ENCODE measurements at regions not wholly inside any gene's neighbourhood (a gene's known extent, or its start where the extent isn't known, plus 50 kb on each side); places are given as distances from the start of the nearest gene placed in this dataset.
"Not testable (repeated sequence)": the region's sequence is repeated elsewhere in the genome, so short reads cannot be mapped to it uniquely, and the experiment has no call there.

DNA sequence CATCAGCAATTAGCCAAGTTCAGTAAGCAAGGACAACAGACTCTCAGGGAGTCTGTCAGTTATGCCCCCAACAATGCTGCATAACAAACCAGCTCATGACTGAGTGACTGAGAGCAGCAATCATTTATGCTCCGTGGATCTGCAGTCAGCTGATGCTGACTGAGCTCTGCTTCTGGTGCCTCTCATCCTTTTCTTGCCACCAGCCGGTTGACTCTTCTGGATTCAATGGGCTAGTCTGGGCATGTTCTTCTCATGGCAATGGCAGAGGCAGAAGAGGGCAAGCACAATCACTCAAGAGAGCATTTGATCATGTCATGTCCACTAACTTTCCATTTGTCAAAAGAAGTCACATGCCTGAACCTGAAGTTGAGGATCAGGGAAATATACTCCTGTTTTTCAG lies 157.0 kb upstream of the NTRK2 start:
- DNase-seq, result no peak

DNA sequence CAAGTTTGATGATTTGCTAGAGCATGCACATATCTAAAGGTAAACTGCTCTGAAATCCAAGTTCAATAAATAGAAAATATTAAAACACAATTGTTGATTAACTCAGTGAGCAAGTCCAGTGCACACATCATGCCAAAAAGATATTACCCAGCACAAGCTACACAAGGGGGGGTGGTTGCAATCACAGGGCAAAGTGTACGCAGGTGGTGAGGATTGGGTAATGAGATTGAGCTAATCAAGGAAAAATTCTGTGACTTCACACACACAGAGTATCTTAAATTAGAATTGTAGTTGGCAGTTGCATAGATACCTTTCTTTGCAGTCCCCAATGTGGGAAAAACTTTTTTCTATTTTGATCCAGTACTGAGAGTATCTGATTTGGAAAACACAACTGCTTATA lies 156.1 kb upstream of the NTRK2 start:
- DNase-seq, result no peak

DNA sequence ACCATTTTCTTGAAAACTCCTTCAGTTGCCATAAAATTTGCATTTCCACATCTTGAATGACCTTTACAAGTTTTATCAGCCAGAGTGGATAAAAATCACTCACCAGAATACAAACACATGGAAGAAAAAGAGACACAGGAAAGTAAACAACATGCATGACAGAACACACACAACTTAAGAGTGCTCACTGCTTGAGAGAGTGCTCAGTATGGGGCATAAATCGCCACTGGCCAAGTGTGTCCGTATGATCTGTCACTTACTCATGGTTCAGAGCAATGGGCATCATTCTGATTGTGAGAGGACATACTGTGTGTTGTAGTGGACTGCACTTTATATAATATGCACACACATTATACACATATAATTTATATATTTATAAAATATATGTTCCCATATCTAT lies 155.6 kb upstream of the NTRK2 start:
- no peak for DNase-seq

DNA sequence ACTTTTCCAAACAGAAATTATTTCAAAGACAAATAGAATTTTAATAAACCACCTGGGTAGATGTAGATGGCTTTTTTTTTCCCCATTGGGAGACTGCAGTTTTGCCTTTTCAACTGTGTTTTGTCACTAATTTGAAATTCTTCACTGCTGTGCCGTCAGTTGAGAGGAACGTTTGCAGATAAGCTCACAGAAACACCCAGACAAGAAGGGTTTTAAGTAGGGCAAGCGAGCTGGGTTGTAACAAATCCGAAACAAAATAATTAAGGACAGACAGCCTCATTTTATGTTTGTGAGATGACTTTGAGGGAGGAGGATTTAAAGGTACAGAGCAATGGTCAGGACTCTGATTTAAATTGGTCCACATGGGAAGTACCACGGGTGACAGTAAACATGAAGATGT lies 155.1 kb upstream of the NTRK2 start:
- DNase-seq, result no peak

DNA sequence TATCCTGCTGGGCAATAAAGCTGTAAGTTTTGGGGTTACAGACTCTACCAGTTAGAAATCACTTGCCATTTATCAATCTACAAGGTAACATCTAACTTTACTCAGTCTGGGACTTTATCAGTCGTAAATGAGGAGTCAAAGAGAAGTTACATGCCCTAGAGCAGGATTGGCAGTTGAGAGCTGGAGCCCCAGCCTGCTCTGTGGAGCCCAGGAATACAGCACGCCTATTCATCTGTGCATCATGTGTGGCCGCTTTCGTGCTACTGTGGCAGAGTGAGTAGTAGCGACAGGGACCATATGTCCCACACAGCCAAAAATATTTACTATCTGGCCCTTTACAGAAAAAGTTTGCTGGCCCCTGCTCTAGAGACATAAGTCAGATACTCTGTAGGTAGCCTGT lies 152.5 kb upstream of the NTRK2 start:
- DNase-seq, result no peak

DNA sequence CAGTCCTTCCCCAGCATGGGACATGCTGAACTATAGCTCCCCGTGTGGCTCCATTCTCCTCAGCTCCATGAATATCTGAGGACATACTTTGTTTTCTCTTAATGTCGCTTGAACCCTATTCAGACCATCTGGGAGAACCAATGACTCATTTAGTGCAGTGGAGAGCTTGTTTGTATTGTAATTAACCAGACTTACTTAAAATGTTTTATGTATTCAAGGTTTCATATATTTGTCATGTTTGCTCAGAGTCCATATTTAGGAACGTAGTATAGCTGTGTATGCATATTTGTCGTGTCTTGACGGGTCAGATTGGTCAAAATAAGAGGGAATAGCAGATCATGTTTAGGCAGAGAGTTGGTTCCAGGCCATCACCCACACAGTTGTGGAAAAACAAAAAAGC lies 150.1 kb upstream of the NTRK2 start:
- peak; percentile 9 for DNase-seq

DNA sequence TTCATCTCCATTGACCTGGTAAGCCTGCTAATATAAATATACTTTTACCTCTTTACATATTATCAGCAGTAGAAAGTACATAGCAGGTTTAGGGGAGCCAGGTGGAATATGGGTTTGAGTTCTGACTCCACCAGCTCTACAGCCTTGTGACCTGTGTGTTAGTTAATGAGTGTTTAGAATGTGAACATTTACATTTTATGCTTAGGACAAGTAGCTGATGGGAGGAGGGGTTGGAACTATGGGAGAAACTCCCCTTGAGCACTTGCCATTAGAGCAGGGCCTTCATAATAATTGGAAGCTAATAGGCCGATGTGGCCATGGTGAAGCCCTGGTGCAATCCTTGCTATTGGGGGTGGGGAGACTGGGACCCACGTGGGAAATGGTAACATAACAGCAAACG lies 148.3 kb upstream of the NTRK2 start:
- no peak for DNase-seq

DNA sequence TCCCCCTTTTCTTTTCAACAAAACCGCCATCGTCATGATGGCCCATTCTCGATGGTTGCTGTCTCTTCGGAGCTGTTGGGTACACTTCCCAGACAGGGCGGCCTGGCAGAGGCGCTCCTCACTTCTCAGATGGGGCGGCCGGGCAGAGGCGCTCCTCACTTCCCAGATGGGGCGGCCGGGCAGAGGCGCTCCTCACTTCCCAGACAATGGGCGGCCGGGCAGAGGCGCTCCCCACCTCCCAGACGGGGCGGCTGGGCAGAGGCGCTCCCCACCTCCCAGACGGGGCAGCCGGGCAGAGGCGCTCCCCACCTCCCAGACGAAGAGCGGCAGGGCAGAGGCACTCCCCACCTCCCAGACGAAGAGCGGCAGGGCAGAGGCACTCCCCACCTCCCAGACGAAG lies 143.3 kb upstream of the NTRK2 start:
- not testable (repeated sequence) for DNase-seq

DNA sequence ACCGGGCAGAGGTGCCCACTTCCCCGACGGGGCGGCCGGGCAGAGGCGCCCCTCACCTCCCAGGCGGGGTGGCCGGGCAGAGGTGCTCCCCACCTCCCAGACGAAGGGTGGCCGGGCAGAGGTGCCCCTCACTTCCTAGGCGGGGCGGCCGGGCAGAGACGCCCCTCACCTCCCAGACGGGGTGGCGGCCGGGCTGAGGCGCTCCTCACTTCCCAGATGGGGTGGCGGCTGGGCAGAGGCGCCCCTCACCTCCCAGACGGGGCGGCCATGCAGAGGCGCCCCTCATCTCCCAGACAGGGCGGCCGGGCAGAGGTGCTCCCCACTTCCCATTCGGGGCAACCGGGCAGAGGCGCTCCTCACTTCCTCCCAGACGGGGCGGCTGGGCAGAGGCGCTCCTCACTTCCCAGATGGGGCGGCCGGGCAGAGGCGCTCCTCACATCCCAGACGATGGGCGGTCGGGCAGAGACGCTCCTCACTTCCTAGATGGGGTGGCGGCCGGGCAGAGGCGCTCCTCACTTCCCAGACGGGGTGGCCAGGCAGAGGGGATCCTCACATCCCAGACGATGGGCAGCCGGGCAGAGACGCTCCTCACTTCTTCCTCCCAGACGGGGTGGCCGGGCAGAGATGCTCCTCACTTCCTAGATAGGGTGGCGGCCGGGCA lies 142.3 kb upstream of the NTRK2 start:
- DNase-seq, result not testable (repeated sequence)

DNA sequence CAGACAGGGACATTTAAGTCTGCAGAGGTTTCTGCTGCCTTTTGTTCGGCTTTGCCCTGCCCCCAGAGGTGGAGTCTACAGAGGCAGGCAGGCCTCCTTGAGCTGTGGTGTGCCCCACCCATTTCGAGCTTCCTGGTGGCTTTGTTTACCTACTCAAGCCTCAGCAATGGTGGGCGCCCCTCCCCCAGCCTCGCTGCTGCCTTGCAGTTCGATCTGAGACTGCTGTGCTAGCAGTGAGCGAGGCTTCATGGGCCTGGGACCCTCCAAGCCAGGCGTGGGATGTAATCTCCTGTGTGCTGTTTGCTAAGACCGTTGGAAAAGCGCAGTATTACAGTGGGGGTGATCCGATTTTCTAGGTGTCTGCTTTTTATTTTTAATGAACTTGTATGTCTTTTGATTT lies 133.6 kb upstream of the NTRK2 start:
- DNase-seq, result not testable (repeated sequence)

DNA sequence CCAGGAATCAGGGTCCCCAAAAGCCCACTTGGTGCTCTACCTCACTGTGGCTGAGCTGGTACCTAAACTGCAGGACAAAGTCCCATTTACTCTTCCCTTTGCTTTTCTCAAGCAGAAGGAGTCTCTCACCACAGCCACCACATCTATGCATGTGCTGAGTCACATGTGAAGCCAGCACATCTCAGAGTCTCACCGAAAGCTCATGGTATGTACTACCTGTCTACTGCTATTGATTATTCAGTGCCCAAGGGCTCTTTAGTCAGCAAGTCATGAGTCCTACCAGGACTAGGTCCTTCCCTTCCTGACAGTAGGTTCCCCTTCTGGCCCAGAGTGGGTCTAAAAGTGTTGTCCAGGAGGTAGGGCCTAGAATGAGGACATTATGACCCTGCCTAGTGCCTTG lies 130.7 kb upstream of the NTRK2 start:
- DNase-seq, result no peak

DNA sequence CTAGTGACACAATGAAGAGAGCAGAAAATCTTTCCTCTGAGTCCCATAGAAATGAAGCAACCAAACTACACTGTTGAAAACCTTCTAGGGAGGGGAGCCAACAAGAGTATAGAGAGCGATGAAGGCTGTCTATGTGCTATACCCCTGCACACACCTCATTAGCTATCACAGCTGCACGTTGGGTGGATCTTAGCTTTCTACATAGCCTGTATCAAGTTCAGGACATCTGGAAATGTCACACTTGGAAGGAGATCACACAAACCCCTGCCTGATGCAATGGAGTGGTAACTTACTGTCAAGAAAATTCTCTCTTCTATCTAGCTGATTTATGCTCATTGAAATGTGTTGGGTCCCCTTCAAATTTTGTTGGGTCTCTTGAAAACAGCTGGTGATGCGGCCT lies 127.0 kb upstream of the NTRK2 start:
- no peak for DNase-seq

DNA sequence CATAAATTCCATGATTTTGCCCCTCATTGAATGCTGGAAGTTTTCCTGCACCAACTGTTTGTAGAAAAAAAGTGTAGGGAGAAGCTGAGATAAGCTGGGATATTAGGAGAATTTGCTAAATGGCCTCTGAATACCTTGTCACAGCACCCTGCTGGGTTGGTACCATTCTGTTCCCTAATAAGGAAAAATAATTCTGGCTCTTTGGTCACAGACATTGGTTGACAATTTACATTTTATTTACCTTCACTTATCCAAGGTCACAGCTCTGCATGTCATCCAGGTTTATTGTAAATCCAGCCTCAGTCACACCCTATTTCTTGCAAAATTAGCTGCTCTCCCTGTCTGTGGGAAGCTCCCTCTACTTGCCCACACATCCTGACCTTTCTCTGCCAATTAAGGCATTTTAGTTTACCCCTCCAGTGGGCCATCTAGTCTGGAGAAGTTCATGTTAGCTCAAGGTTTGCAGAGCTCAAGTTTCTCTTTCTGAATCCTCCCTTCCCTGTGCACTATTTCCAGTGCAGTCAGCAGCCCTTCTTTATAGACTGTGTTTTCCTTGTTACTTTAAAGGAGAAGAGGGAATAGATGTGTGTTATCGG lies 115.4 kb upstream of the NTRK2 start:
- no peak for DNase-seq

DNA sequence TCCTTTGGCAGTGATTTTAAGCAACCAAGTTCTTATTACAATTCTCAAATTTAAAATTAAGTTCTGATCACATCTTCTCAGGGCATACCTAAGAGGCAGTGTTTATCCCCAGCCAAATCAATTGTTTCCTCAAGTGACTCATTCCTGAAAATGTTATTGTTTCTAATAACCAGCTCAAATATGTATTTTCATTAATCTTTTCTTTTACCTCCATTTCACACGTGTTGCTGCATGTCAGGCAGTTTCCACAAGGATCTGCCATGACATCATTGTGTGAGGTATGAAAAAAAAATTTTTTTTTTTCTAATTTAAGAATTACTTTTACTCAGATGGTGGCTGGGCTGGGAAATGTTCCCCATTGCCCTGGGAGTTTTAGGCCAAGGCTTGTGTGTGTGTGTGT lies 113.0 kb upstream of the NTRK2 start:
- DNase-seq, result no peak

DNA sequence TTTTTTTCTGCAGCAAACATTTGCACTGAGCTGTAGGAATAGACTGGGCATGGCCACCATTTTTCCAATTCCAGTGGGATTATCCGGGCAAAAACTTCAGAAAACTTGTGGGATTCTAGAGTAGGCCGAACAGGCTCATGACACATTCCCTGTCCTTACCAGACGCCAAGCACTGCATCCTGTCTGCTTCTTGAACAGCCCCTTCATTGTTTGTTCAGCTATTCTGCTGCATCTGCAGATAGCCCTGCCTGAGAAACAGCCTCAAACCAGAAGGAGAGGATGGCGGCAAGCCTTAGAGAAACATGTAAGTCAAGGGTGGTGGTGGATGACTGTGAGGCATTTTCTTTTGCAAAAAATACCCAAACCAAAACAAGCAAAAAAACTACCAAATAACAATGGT lies 111.8 kb upstream of the NTRK2 start:
- DNase-seq, result no peak

DNA sequence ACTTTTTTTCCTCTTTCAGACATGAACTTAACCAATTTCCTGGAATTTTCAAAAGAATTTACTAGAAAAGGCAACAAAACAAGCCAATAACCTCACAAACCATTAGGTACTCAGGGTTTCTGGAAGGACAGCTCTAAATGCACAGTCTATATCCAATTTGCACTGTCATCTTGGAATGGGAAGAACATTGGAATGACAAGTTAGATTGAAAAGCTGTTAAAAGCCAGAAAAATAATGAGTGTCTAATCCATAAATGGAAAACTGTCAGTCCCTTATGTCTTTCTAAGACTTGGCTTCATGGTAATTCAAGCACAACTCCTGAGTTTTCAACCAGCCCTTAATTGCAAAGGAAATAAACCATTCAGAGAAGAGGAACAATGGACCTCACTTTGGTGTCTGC lies 105.8 kb upstream of the NTRK2 start:
- no peak for DNase-seq

DNA sequence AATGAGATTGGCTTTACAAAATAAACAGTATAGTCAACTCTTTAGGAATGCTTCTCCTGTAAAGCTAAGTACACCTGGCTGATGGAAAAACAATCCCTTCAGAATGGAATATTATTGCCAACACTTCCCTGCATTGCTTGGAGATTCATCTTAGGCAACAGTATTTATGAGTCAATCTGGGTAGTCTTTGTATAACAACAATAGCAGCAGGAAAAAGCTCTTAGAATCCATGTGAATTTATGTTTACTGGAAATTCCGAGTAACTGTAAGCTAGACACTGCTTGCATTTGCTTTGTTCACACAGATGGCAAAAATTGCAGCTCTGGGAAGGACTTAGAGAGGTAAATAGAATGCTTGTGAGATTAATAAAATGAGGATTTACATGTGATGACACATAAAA lies 101.7 kb upstream of the NTRK2 start:
- no peak for DNase-seq

DNA sequence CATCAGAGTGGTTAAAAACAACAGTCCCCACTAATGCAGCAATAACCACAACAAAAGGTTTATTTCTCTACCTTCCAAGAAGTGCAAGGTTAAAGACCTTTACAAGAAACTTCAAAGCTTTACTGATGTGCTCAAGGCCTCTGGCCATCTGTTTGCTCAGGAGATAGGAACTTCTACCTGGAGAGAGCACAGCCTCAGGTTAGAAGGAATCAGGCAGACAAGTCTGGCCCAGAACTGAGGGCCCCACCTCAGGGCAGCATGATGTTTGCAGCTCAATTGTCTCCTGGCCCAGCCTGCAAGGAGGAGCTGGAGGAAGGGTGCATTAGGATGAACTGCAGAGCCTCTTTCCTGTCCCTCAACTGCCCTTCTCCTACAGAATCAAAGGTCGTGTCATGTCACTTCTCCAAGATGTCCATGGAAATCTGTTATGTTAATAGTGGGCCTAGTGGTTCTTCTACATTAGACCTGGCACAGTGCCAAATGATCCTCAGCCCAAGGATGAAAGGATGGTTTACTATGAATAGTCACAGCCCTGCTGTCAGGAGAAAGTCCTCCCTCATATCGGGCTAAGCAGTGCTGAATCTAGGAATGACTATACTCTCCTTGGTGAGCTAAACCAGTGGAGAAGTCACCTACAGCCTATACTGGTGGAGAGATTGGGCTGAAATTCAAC lies 98.9 kb upstream of the NTRK2 start:
- DNase-seq, result no peak

DNA sequence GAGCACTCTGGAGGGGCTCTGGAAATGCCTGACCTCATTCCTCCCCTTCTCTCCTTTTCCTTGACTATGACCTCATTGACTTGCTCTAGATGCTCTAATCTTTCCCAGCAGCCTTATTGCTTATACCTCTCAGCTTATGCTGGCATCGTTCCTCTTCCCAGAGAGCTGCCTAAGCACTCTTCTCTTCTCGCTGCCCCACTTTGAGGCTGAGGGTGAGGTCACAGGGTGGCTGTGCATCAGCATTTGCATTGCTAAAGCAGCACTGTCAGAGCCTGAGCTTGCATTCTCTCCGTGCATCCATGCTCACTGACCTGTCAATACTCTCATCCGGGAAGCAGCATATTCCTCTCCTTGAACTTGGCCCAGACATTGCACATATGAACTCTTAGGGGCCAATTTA lies 96.4 kb upstream of the NTRK2 start:
- DNase-seq, result no peak

DNA sequence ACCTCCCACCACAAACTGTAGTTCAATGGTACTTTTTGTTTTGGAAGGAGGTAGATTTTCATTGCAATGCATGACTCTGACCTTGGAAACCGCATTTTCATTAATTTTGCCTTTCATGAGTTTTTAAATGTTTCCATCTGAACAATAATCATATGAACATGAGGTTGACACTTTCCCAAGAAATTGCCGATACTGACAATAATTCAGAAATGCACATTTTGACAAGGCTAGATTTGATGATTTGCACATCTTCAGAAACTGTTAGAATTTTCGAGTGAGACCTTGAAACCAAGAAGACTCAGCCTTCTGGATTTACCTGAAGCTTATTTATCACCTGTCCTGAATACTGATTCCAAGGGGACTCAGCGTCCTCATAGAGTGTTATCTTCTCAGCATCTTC lies 93.8 kb upstream of the NTRK2 start:
- no peak for DNase-seq

DNA sequence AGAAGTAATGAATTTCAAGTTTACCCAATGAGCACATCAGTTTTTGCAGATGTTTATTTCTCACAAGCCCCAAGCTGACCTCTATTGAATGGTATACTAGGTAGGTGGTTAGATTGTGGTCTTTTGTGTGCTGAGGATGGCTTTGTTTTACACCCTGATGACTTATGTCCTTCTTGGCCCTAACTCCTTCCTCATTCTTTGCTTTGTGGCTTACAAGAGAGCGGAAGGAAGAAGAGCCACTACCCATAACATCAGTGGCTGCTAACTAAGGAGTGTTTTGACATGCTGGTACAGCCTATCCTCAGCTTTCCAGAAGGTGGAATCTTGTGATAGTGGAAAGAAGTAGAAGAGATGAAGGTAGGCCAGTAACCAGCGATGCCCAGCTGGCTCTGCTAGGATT lies 85.7 kb upstream of the NTRK2 start:
- no peak for DNase-seq

DNA sequence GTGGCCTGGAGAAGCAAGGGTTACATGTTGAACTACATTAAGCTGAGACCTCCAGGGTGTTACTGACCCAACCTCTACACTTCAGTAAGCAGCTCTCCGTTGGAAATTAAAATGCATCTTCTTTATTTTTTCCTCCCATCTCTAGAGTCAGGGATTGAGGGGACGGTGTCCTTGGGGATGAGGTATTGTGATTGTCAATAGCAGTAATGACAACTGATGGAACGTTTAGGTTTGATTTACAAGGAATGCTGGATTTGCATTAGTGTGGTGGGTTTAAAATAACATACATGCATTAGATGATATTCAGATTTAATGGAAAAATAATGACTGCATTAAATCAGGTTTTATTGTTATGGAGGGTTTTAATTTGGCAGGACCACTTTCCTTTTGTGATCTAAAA lies 82.9 kb upstream of the NTRK2 start:
- DNase-seq, result no peak

DNA sequence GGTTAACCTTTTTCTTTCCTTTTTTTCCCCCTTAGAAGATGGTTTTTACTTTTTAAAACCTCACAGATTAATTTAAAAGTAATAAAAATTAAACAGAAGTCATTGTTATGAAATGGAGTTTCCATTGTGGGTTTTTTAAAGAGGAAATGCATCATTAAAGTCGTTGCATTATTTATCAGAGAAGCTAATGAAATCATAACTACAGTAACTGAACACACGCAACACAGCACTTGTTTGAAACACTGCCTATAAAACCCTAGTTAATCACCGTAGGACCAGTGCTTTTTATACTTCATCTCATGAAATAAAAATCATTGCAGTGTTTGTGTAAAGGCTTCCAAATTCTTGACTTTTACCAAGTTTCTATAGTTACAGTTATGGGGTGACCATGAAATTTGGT lies 82.4 kb upstream of the NTRK2 start:
- DNase-seq, result no peak

DNA sequence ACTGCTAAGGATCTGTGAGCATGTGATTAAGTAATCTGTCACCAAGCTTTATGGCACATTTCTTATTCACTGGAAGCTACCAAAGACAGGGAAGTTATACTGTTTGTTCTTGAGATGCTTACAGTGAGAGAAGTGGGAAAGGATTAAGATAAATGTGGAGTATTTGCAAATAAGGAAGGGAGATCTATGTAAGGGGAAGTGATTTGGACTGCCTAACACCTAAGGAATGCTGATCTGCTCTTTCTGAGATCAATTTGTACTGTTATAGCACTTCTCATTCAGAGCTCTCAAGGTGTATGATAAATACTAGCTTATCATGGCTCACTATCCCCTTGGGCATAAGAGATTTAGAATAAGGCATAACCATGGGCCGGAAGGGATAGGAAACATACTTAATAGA lies 80.0 kb upstream of the NTRK2 start:
- DNase-seq, result no peak

DNA sequence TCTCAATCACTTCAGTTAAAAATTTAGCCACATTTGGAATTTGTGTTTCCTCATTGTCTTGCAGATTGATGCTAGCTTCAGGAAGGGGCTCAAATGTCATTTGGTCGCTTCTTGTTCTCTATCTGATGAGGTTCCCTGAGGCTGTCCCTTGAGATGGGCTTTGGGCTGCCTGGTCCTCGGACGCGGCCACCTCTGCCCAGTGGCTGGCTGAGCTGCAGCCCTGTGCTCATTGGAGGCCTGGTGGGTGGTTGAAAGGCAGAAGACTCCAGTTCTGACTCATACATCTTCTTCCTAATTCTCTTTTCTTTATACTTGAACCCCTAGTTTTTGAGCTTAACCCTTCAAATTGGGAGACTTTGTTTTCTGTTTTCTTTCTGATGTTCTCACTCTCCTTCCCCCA lies 78.8 kb upstream of the NTRK2 start:
- DNase-seq, result no peak
